Pancreas (tissue), 10 donors: ENCODE measurements at regions not wholly inside any gene's neighbourhood (a gene's known extent, or its start where the extent isn't known, plus 50 kb on each side); places are given as distances from the start of the nearest gene placed in this dataset.

Experiments used
- ATAC-seq, 4 donors: fragments of 200-7000 bp; cut with Tn5 transposase; one replicate each; pipeline versions ENCODE4 v1.8.0 to v1.9.1; 2020; ENCODE audit warnings: mild to moderate bottlenecking in 4 of 4, moderate library complexity in 4 of 4
- DNase-seq, 6 donors: peaks; one replicate each; pipeline ENCODE4 v3.0.0-alpha.2; 2020
- FAIRE-seq: peaks from 2 replicates; lab custom pipeline; 2012; peaks lifted over from hg19 to GRCh38; lab: Jason Lieb, UNC
- H3K27ac ChIP-seq, 4 donors: fragments of 200-600 bp; sonication (generic); 1 replicate in 3 of 4; 2 replicates in 1 of 4; pipeline versions ENCODE4 v1.5.0 to v1.8.0; 2020
- H3K27me3 ChIP-seq, 4 donors: fragments of 200-600 bp; one replicate each; pipeline ENCODE4 v1.8.0; 2021
- H3K36me3 ChIP-seq, 3 donors: fragments of 200-600 bp; sonication (generic) in 1 of 3; one replicate each; pipeline versions ENCODE4 v1.5.0 to v1.8.0; 2020 to 2021
- H3K4me1 ChIP-seq, 3 donors: fragments of 200-600 bp; one replicate each; pipeline ENCODE4 v1.8.0; 2021
- H3K4me3 ChIP-seq, 4 donors: fragments of 200-600 bp; sonication (generic) in 2 of 4; one replicate each; pipeline versions ENCODE4 v1.5.0 to v1.8.0; 2020 to 2021
- H3K9me3 ChIP-seq, 4 donors: fragments of 200-600 bp; one replicate each; pipeline ENCODE4 v1.8.0; 2021
- CTCF ChIP-seq, 4 donors: fragments of 200-600 bp; sonication (generic) in 3 of 4; IDR thresholded peaks; one replicate each; pipeline versions ENCODE4 v1.5.0 to v1.8.0; 2021; ENCODE audit warnings: antibody characterized with exemption in 4 of 4
- WGBS, 2 donors: extraction: QIAGEN DNeasy Blood & Tissue Kit; methylation state at CpG; one replicate each; pipeline ENCODE4 v1.1.7; 2013; 5-methylcytosine and 5-hydroxymethylcytosine counted together
- intact Hi-C, 3 donors: fragments of 100-400 bp; cut with DNase I; formaldehyde crosslinking; loops; one replicate each; pipeline versions ENCODE4 v1.11.1 to v1.14.2; 2022
- donor health status: healthy with polysubstance abuse.
- donor health status: DM: no; HTN: no; CAD: no; lungs with moderate emphysema.
- donor health status: DM: no; HTN: no; CAD: no.
- donor health status: control.
- donor health status: control.
- donor health status: Bipolar disorder and iron deficiency.
- donor health status: DM: yes; HTN: yes; CAD: no.
- donor health status: DM: no; HTN: no; CAD: no.
- donor health status: DM: no; HTN: no; CAD: no.
- donor health status: DM: yes; HTN: yes; CAD: no.

GRCh38 chr7:94088560-94088959 lies 84.4 kb upstream of the BET1 start:
- intact Hi-C loops: no loop called here
- no peak for DNase-seq
- no peaks in the 10 kb centered on the region for H3K36me3 ChIP-seq
- H3K4me3 ChIP-seq: no peak overlapping the region
- no peaks in the 10 kb centered on the region for H3K27me3 ChIP-seq
- no peak overlapping the region for H3K27ac ChIP-seq
- TF ChIP-seq CTCF (IDR thresholded peaks at IDR 0.05): no peak
- H3K9me3 ChIP-seq: no peaks in the 10 kb centered on the region
- no peaks in the 10 kb centered on the region for H3K4me1 ChIP-seq
- ATAC-seq: no peak
- no peak for FAIRE-seq

DNA sequence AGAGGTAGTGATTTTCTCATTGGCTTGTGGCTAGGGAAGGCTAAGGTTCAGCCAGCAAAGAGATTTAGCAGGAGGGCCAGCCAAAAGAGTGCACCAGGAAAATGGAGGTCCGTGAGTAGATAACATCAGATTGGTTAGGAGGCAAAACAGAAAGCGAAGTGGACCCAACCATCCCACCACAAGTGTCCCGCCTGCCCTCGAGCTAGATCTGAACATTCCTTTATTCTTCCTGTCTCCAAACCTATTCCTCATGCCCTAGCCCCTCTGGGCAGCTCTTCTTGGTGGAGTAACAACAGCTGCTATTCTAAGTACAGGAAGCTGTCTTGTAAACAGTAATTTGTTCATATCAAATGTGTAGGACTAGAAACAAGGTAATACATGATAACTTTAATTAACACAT lies 85.7 kb upstream of the BET1 start:
- intact Hi-C loops: no loop called here
- Histone ChIP-seq H3K27me3 (no peaks in the 10 kb centered on the region), H3K4me3 (no peak overlapping the region), H3K36me3 (no peaks in the 10 kb centered on the region), H3K4me1 (no peaks in the 10 kb centered on the region), H3K9me3 (no peaks in the 10 kb centered on the region), H3K27ac (no peak overlapping the region)
- ATAC-seq (no peak), DNase-seq (no peak), FAIRE-seq (no peak)
- TF ChIP-seq CTCF (IDR thresholded peaks at IDR 0.05): no peak
- WGBS, 2 donors: 54 to 66% methylated on average over 4 of the region's 4 CpGs

- FAIRE-seq (no peak), DNase-seq (no peak), ATAC-seq (no peak)
- no peaks in the 10 kb centered on the region for H3K27me3 ChIP-seq
- H3K27ac ChIP-seq: no peak overlapping the region
- intact Hi-C loops: no loop called here
- TF ChIP-seq CTCF (IDR thresholded peaks at IDR 0.05): no peak
- H3K9me3 ChIP-seq: no peaks in the 10 kb centered on the region
- WGBS, 2 donors: 63 to 68% methylated on average over 1 of the region's 1 CpG
- no peaks in the 10 kb centered on the region for H3K36me3 ChIP-seq
- no peaks in the 10 kb centered on the region for H3K4me1 ChIP-seq
- no peak overlapping the region for H3K4me3 ChIP-seq
Observed at GRCh38 chr7:94092980-94093379, 88.8 kb upstream of the BET1 start.

GRCh38 chr7:94094298-94094697 lies 90.1 kb upstream of the BET1 start:
- no peaks in the 10 kb centered on the region for H3K4me1 ChIP-seq
- no peak for ATAC-seq
- H3K4me3 ChIP-seq: no peak overlapping the region
- 61 to 76% methylated on average over 1 of the region's 1 CpG for WGBS, 2 donors
- H3K27me3 ChIP-seq: no peaks in the 10 kb centered on the region
- no peaks in the 10 kb centered on the region for H3K9me3 ChIP-seq
- H3K27ac ChIP-seq: no peak overlapping the region
- intact Hi-C loops: no loop called here
- DNase-seq: no peak
- TF ChIP-seq CTCF (IDR thresholded peaks at IDR 0.05): no peak
- H3K36me3 ChIP-seq: no peaks in the 10 kb centered on the region
- FAIRE-seq: no peak

GRCh38 chr7:94095316-94096009 lies 91.3 kb upstream of the BET1 start:
- FAIRE-seq (no peak), DNase-seq (no peak), ATAC-seq (no peak)
- H3K27ac ChIP-seq: no peak overlapping the region
- H3K4me3 ChIP-seq: no peak overlapping the region
- no peaks in the 10 kb centered on the region for H3K36me3 ChIP-seq
- intact Hi-C loops: no loop called here
- no peaks in the 10 kb centered on the region for H3K9me3 ChIP-seq
- WGBS, 2 donors: 73 to 81% methylated on average over 5 of the region's 5 CpGs
- no peak for TF ChIP-seq CTCF (IDR thresholded peaks at IDR 0.05)
- H3K4me1 ChIP-seq: no peaks in the 10 kb centered on the region
- no peaks in the 10 kb centered on the region for H3K27me3 ChIP-seq
